SK-N-SH treated with all-trans-retinoic acid at 6 μM for 48 hours (cell line): ENCODE measurements at regions not wholly inside any gene's neighbourhood (a gene's known extent, or its start where the extent isn't known, plus 50 kb on each side); places are given as distances from the start of the nearest gene placed in this dataset.
"Not testable (repeated sequence)": the region's sequence is repeated elsewhere in the genome, so short reads cannot be mapped to it uniquely, and the experiment has no call there.

Source experiments
- ATAC-seq: fragments of 200-7000 bp; cut with Tn5 transposase; 3 replicates; pipeline ENCODE4 v1.9.1; 2020; ENCODE audit warnings: mild to moderate bottlenecking, moderate library complexity
- ARNTL ChIP-seq: fragments of 450-650 bp; formaldehyde crosslinking; IDR thresholded peaks from 2 replicates; pipeline ENCODE4 v1.5.0; 2020; ENCODE audit warnings: low read depth, mild to moderate bottlenecking, moderate library complexity, borderline replicate concordance
- BACH2 ChIP-seq: fragments of 250-450 bp; sonication (Bioruptor Pico); IDR thresholded peaks from 2 replicates; pipeline ENCODE4 v1.9.0; 2021; ENCODE audit warnings: mild to moderate bottlenecking, borderline replicate concordance
- CREB5 ChIP-seq: fragments of 250-450 bp; sonication (Bioruptor Pico); IDR thresholded peaks from 2 replicates; pipeline ENCODE4 v1.5.1; 2020; ENCODE audit warnings: low read depth, mild to moderate bottlenecking, moderate library complexity
- CSDC2 ChIP-seq: fragments of 250-450 bp; sonication (Bioruptor Pico); IDR thresholded peaks from 2 replicates; pipeline ENCODE4 v1.5.0; 2020; ENCODE audit warnings: mild to moderate bottlenecking, moderate library complexity
- CSRNP3 ChIP-seq: fragments of 250-450 bp; sonication (Bioruptor Pico); IDR thresholded peaks from 2 replicates; pipeline ENCODE4 v1.5.1; 2021; ENCODE audit warnings: mild to moderate bottlenecking, moderate library complexity
- ESRRG ChIP-seq: fragments of 250-450 bp; sonication (Bioruptor Pico); IDR thresholded peaks from 2 replicates; pipeline ENCODE4 v1.6.1; 2021; ENCODE audit warnings: mild to moderate bottlenecking
- ISL1 ChIP-seq: fragments of 250-450 bp; sonication (Bioruptor Pico); IDR thresholded peaks from 2 replicates; pipeline ENCODE4 v2.1.2; 2022; ENCODE audit warnings: mild to moderate bottlenecking, moderate library complexity
- POU6F1 ChIP-seq: fragments of 250-450 bp; sonication (Bioruptor Pico); IDR thresholded peaks from 2 replicates; pipeline ENCODE4 v1.8.0; 2021; ENCODE audit warnings: low read depth, mild to moderate bottlenecking, moderate library complexity, borderline replicate concordance
- PPARA ChIP-seq: fragments of 250-450 bp; sonication (Bioruptor Pico); IDR thresholded peaks from 2 replicates; pipeline ENCODE4 v1.5.0; 2020; ENCODE audit warnings: mild to moderate bottlenecking, borderline replicate concordance
- SNAI2 ChIP-seq: fragments of 250-450 bp; sonication (Bioruptor Pico); IDR thresholded peaks from 2 replicates; pipeline ENCODE4 v1.5.0; 2020; ENCODE audit warnings: mild to moderate bottlenecking, moderate library complexity
- TCF4 ChIP-seq: fragments of 250-450 bp; sonication (Bioruptor Pico); IDR thresholded peaks from 2 replicates; pipeline ENCODE4 v1.8.0; 2021; ENCODE audit warnings: mild to moderate bottlenecking, moderate library complexity, borderline replicate concordance
- TSHZ2 ChIP-seq: fragments of 250-450 bp; sonication (Bioruptor Pico); IDR thresholded peaks from 2 replicates; pipeline ENCODE4 v1.5.0; 2020; ENCODE audit warnings: mild to moderate bottlenecking, moderate library complexity
- ZC3H10 ChIP-seq: fragments of 250-450 bp; sonication (Bioruptor Pico); IDR thresholded peaks from 2 replicates; pipeline ENCODE4 v1.5.1; 2021; ENCODE audit warnings: mild to moderate bottlenecking, moderate library complexity
- ZFP30 ChIP-seq: fragments of 450-650 bp; formaldehyde crosslinking; IDR thresholded peaks from 2 replicates; pipeline ENCODE4 v1.5.0; 2022; ENCODE audit warnings: mild to moderate bottlenecking, moderate library complexity
- ZNF565 ChIP-seq: fragments of 450-650 bp; formaldehyde crosslinking; conservative IDR thresholded peaks from 2 replicates; pipeline ENCODE4 v1.5.0; 2020; ENCODE audit warnings: low read depth, mild to moderate bottlenecking, moderate library complexity
- ZNF70 ChIP-seq: fragments of 450-650 bp; formaldehyde crosslinking; IDR thresholded peaks from 2 replicates; pipeline ENCODE4 v1.5.0; 2020; ENCODE audit warnings: mild to moderate bottlenecking, moderate library complexity
- ZNF8 ChIP-seq: fragments of 450-650 bp; formaldehyde crosslinking; IDR thresholded peaks from 2 replicates; pipeline ENCODE4 v1.5.0; 2020; ENCODE audit warnings: mild to moderate bottlenecking, moderate library complexity

GRCh38 chr5:2863675-2864433 is 112.4 kb upstream of the IRX2 start:
- no peak for TF ChIP-seq TCF4 (CRISPR knock-in tag)
- TF ChIP-seq BACH2 (CRISPR knock-in tag), result no peak
- TF ChIP-seq SNAI2, result no peak
- TF ChIP-seq ZNF8 (CRISPR knock-in tag), result no peak
- no peak for TF ChIP-seq ZFP30 (CRISPR knock-in tag)
- TF ChIP-seq ZNF70, result no peak
- no peak for TF ChIP-seq CSDC2 (CRISPR knock-in tag)
- no peak for TF ChIP-seq CREB5 (CRISPR knock-in tag)
- no peak for TF ChIP-seq ESRRG
- TF ChIP-seq ARNTL (CRISPR knock-in tag), result no peak
- TF ChIP-seq TSHZ2 (CRISPR knock-in tag), result no peak
- no peak for TF ChIP-seq POU6F1
- no peak for TF ChIP-seq CSRNP3 (CRISPR knock-in tag)
- TF ChIP-seq ISL1 (CRISPR knock-in tag), result no peak
- ATAC-seq, result no peak

GRCh38 chr5:2863133-2863532 is 111.7 kb upstream of the IRX2 start:
- ATAC-seq, result no peak
- TF ChIP-seq TSHZ2 (CRISPR knock-in tag), result no peak
- no peak for TF ChIP-seq BACH2 (CRISPR knock-in tag)

- ATAC-seq, result not testable (repeated sequence)
These were observed 110.7 kb upstream of the IRX2 start for GRCh38 chr5:2862176-2862575.

GRCh38 chr5:2861605-2862004 is 110.1 kb upstream of the IRX2 start:
- no peak for ATAC-seq
- no peak for TF ChIP-seq ZNF565
- no peak for TF ChIP-seq PPARA (CRISPR knock-in tag)
- no peak for TF ChIP-seq CSDC2 (CRISPR knock-in tag)
- no peak for TF ChIP-seq ESRRG
- TF ChIP-seq ZC3H10, result no peak
